SK-N-SH treated with all-trans-retinoic acid at 6 μM for 48 hours (cell line): ENCODE measurements at regions not wholly inside any gene's neighbourhood (a gene's known extent, or its start where the extent isn't known, plus 50 kb on each side); places are given as distances from the start of the nearest gene placed in this dataset.

Experiments
- ATAC-seq: fragments of 200-7000 bp; cut with Tn5 transposase; 3 replicates; pipeline ENCODE4 v1.9.1; 2020; ENCODE audit warnings: mild to moderate bottlenecking, moderate library complexity
- ARNTL ChIP-seq: fragments of 450-650 bp; formaldehyde crosslinking; IDR thresholded peaks from 2 replicates; pipeline ENCODE4 v1.5.0; 2020; ENCODE audit warnings: low read depth, mild to moderate bottlenecking, moderate library complexity, borderline replicate concordance
- BACH2 ChIP-seq: fragments of 250-450 bp; sonication (Bioruptor Pico); IDR thresholded peaks from 2 replicates; pipeline ENCODE4 v1.9.0; 2021; ENCODE audit warnings: mild to moderate bottlenecking, borderline replicate concordance
- CSDC2 ChIP-seq: fragments of 250-450 bp; sonication (Bioruptor Pico); IDR thresholded peaks from 2 replicates; pipeline ENCODE4 v1.5.0; 2020; ENCODE audit warnings: mild to moderate bottlenecking, moderate library complexity
- ESRRG ChIP-seq: fragments of 250-450 bp; sonication (Bioruptor Pico); IDR thresholded peaks from 2 replicates; pipeline ENCODE4 v1.6.1; 2021; ENCODE audit warnings: mild to moderate bottlenecking
- GLIS3 ChIP-seq: fragments of 250-450 bp; sonication (Bioruptor Pico); IDR thresholded peaks from 2 replicates; pipeline ENCODE4 v1.5.0; 2020; ENCODE audit warnings: mild to moderate bottlenecking, moderate library complexity
- ISL1 ChIP-seq: fragments of 250-450 bp; sonication (Bioruptor Pico); IDR thresholded peaks from 2 replicates; pipeline ENCODE4 v2.1.2; 2022; ENCODE audit warnings: mild to moderate bottlenecking, moderate library complexity
- OSR1 ChIP-seq: fragments of 250-450 bp; sonication (Bioruptor Pico); IDR thresholded peaks from 2 replicates; pipeline ENCODE4 v1.8.0; 2022; ENCODE audit warnings: moderate library complexity, mild to moderate bottlenecking, inconsistent platforms
- RARB ChIP-seq: fragments of 250-450 bp; sonication (Bioruptor Pico); IDR thresholded peaks from 2 replicates; pipeline ENCODE4 v1.8.0; 2021; ENCODE audit warnings: mild to moderate bottlenecking, moderate library complexity
- SNAI2 ChIP-seq: fragments of 250-450 bp; sonication (Bioruptor Pico); IDR thresholded peaks from 2 replicates; pipeline ENCODE4 v1.5.0; 2020; ENCODE audit warnings: mild to moderate bottlenecking, moderate library complexity
- TCF4 ChIP-seq: fragments of 250-450 bp; sonication (Bioruptor Pico); IDR thresholded peaks from 2 replicates; pipeline ENCODE4 v1.8.0; 2021; ENCODE audit warnings: mild to moderate bottlenecking, moderate library complexity, borderline replicate concordance
- TOX ChIP-seq: fragments of 250-450 bp; sonication (Bioruptor Pico); IDR thresholded peaks from 2 replicates; pipeline ENCODE4 v1.8.0; 2021; ENCODE audit warnings: mild to moderate bottlenecking, moderate library complexity, borderline replicate concordance
- ZC3H10 ChIP-seq: fragments of 250-450 bp; sonication (Bioruptor Pico); IDR thresholded peaks from 2 replicates; pipeline ENCODE4 v1.5.1; 2021; ENCODE audit warnings: mild to moderate bottlenecking, moderate library complexity
- ZFP3 ChIP-seq: fragments of 250-450 bp; sonication (Bioruptor Pico); IDR thresholded peaks from 2 replicates; pipeline ENCODE4 v1.5.0; 2020; ENCODE audit warnings: mild to moderate bottlenecking, moderate library complexity
- ZFP30 ChIP-seq: fragments of 450-650 bp; formaldehyde crosslinking; IDR thresholded peaks from 2 replicates; pipeline ENCODE4 v1.5.0; 2022; ENCODE audit warnings: mild to moderate bottlenecking, moderate library complexity
- TF ChIP-seq, protein P1 (sequence below): fragments of 250-450 bp; sonication (Bioruptor Pico); IDR thresholded peaks from 2 replicates; pipeline ENCODE4 v1.8.0; 2020; ENCODE audit warnings: mild to moderate bottlenecking, moderate library complexity, borderline replicate concordance
- TF ChIP-seq, protein P2 (sequence below): fragments of 250-450 bp; sonication (Bioruptor Pico); IDR thresholded peaks from 2 replicates; pipeline ENCODE4 v1.8.0; 2021; ENCODE audit warnings: low read depth, mild to moderate bottlenecking, moderate library complexity, borderline replicate concordance
- TF ChIP-seq, protein P3 (sequence below): fragments of 250-450 bp; sonication (Bioruptor Pico); IDR thresholded peaks from 2 replicates; pipeline ENCODE4 v1.5.0; 2020; ENCODE audit warnings: mild to moderate bottlenecking, moderate library complexity
- TF ChIP-seq, protein P4 (sequence below): fragments of 250-450 bp; sonication (Bioruptor Pico); IDR thresholded peaks from 2 replicates; pipeline ENCODE4 v1.5.1; 2020; ENCODE audit warnings: low read depth, mild to moderate bottlenecking, moderate library complexity
- TF ChIP-seq, protein P5 (sequence below): fragments of 250-450 bp; sonication (Bioruptor Pico); IDR thresholded peaks from 2 replicates; pipeline ENCODE4 v1.5.1; 2021; ENCODE audit warnings: mild to moderate bottlenecking, moderate library complexity

DNA sequence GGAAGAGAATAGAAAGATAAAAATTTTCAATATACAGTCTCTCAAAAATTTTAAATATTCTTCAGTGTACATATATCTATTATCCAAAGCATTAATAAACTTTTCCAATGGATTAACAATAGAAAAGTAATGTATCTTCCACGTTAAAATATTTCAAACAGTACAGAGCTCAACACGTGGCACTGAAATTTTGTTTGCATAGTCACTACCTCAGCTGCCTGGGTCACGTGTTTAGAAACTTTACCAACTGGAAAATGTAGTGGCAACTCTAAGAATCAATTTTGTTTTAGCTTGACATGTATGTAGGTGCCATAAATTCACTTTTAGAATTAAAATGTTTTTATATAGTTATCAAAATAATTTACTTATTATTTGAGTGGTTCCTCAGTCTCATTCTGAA is 85.3 kb downstream of the CNTN3 start:
- TF ChIP-seq, protein P1, sequence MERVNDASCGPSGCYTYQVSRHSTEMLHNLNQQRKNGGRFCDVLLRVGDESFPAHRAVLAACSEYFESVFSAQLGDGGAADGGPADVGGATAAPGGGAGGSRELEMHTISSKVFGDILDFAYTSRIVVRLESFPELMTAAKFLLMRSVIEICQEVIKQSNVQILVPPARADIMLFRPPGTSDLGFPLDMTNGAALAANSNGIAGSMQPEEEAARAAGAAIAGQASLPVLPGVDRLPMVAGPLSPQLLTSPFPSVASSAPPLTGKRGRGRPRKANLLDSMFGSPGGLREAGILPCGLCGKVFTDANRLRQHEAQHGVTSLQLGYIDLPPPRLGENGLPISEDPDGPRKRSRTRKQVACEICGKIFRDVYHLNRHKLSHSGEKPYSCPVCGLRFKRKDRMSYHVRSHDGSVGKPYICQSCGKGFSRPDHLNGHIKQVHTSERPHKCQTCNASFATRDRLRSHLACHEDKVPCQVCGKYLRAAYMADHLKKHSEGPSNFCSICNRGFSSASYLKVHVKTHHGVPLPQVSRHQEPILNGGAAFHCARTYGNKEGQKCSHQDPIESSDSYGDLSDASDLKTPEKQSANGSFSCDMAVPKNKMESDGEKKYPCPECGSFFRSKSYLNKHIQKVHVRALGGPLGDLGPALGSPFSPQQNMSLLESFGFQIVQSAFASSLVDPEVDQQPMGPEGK (CRISPR knock-in tag): no peak
- TF ChIP-seq TOX (no peak), CSDC2 (CRISPR knock-in tag) (no peak), OSR1 (CRISPR knock-in tag) (no peak)
- no peak for ATAC-seq

DNA sequence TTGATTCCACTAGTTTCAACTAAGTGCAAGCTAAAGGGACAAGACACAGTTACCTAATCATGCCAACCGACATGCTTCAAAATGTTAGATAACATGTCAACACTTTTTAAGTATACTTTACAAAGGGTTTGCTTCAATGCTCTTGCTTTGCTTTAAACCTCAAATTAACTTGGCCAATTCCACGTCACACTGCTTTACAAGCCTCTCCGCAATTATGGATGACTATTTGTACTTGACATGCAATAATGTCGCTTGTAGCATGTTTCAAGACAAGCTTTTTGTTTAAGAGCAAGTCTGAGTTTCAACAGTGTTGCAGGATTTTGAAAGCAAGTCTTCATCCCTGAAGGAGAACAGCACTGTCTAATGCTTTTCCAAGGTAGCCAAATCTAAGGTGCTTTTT is 86.9 kb downstream of the CNTN3 start:
- TF ChIP-seq ARNTL (no peak), CSDC2 (CRISPR knock-in tag) (no peak), OSR1 (CRISPR knock-in tag) (no peak), ISL1 (CRISPR knock-in tag) (no peak), SNAI2 (CRISPR knock-in tag) (no peak), BACH2 (no peak), TCF4 (no peak), ZFP3 (CRISPR knock-in tag) (no peak), ZFP30 (CRISPR knock-in tag) (no peak), GLIS3 (CRISPR knock-in tag) (no peak), ZC3H10 (no peak), TOX (no peak), RARB (CRISPR knock-in tag) (no peak)
- TF ChIP-seq, protein P2, sequence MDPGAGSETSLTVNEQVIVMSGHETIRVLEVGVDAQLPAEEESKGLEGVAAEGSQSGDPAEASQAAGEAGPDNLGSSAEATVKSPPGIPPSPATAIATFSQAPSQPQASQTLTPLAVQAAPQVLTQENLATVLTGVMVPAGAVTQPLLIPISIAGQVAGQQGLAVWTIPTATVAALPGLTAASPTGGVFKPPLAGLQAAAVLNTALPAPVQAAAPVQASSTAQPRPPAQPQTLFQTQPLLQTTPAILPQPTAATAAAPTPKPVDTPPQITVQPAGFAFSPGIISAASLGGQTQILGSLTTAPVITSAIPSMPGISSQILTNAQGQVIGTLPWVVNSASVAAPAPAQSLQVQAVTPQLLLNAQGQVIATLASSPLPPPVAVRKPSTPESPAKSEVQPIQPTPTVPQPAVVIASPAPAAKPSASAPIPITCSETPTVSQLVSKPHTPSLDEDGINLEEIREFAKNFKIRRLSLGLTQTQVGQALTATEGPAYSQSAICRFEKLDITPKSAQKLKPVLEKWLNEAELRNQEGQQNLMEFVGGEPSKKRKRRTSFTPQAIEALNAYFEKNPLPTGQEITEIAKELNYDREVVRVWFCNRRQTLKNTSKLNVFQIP: no peak
- TF ChIP-seq, protein P3, sequence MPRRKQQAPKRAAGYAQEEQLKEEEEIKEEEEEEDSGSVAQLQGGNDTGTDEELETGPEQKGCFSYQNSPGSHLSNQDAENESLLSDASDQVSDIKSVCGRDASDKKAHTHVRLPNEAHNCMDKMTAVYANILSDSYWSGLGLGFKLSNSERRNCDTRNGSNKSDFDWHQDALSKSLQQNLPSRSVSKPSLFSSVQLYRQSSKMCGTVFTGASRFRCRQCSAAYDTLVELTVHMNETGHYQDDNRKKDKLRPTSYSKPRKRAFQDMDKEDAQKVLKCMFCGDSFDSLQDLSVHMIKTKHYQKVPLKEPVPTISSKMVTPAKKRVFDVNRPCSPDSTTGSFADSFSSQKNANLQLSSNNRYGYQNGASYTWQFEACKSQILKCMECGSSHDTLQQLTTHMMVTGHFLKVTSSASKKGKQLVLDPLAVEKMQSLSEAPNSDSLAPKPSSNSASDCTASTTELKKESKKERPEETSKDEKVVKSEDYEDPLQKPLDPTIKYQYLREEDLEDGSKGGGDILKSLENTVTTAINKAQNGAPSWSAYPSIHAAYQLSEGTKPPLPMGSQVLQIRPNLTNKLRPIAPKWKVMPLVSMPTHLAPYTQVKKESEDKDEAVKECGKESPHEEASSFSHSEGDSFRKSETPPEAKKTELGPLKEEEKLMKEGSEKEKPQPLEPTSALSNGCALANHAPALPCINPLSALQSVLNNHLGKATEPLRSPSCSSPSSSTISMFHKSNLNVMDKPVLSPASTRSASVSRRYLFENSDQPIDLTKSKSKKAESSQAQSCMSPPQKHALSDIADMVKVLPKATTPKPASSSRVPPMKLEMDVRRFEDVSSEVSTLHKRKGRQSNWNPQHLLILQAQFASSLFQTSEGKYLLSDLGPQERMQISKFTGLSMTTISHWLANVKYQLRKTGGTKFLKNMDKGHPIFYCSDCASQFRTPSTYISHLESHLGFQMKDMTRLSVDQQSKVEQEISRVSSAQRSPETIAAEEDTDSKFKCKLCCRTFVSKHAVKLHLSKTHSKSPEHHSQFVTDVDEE (CRISPR knock-in tag): no peak
- TF ChIP-seq, protein P4, sequence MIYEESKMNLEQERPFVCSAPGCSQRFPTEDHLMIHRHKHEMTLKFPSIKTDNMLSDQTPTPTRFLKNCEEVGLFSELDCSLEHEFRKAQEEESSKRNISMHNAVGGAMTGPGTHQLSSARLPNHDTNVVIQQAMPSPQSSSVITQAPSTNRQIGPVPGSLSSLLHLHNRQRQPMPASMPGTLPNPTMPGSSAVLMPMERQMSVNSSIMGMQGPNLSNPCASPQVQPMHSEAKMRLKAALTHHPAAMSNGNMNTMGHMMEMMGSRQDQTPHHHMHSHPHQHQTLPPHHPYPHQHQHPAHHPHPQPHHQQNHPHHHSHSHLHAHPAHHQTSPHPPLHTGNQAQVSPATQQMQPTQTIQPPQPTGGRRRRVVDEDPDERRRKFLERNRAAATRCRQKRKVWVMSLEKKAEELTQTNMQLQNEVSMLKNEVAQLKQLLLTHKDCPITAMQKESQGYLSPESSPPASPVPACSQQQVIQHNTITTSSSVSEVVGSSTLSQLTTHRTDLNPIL (CRISPR knock-in tag): no peak
- TF ChIP-seq, protein P1 (CRISPR knock-in tag): no peak
- ATAC-seq: no peak

DNA sequence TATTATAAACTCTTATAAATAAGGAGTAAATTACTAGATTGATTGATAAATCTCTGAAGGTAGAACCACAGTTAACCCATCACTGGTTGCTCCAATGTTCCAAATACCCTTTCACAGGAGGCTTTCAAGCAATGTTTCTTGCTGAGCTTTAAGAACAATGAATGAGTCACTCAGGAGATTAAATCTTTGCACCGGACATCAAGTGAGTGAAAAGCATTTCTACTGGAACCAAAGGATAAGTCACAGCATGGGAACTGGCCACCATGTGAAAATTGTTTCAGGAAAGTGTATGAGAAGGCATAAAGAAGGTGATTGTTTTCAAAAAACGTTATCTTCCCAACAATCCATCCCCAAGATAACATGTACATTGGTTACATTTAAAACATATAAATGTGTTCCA is 90.6 kb downstream of the CNTN3 start:
- no peak for ATAC-seq
- no peak for TF ChIP-seq TCF4
- TF ChIP-seq ISL1 (CRISPR knock-in tag): no peak
- TF ChIP-seq OSR1 (CRISPR knock-in tag): no peak
- TF ChIP-seq, protein P3 (CRISPR knock-in tag): no peak
- no peak for TF ChIP-seq CSDC2 (CRISPR knock-in tag)
- TF ChIP-seq, protein P1 (CRISPR knock-in tag): no peak
- TF ChIP-seq, protein P5, sequence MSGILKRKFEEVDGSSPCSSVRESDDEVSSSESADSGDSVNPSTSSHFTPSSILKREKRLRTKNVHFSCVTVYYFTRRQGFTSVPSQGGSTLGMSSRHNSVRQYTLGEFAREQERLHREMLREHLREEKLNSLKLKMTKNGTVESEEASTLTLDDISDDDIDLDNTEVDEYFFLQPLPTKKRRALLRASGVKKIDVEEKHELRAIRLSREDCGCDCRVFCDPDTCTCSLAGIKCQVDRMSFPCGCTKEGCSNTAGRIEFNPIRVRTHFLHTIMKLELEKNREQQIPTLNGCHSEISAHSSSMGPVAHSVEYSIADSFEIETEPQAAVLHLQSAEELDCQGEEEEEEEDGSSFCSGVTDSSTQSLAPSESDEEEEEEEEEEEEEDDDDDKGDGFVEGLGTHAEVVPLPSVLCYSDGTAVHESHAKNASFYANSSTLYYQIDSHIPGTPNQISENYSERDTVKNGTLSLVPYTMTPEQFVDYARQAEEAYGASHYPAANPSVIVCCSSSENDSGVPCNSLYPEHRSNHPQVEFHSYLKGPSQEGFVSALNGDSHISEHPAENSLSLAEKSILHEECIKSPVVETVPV (CRISPR knock-in tag): no peak
- TF ChIP-seq, protein P4 (CRISPR knock-in tag): no peak
- no peak for TF ChIP-seq TOX
- no peak for TF ChIP-seq ZFP3 (CRISPR knock-in tag)
- no peak for TF ChIP-seq ZC3H10
- no peak for TF ChIP-seq GLIS3 (CRISPR knock-in tag)
- TF ChIP-seq ZFP30 (CRISPR knock-in tag): no peak
- no peak for TF ChIP-seq ESRRG (CRISPR knock-in tag)
- TF ChIP-seq RARB (CRISPR knock-in tag): no peak
